Caco-2 (cell line): ENCODE measurements at regions not wholly inside any gene's neighbourhood (a gene's known extent, or its start where the extent isn't known, plus 50 kb on each side); places are given as distances from the start of the nearest gene placed in this dataset.

Experiments
- BruUV-seq: library from RNA; stranded (reverse); fragments of 400-500 nt; replicated peaks from 2 replicates; lab custom pipeline; 2021; lab: Mats Ljungman, UMichigan
- CTCF ChIA-PET: fragments of 300-600 bp; sonication (Branson Sonifier 250); formaldehyde crosslinking; loops from one replicate; lab custom pipeline; 2022; ENCODE audit warnings: antibody characterized with exemption; lab: Charles Lee
- POLR2A ChIA-PET: fragments of 300-600 bp; sonication (Branson Sonifier 250); formaldehyde crosslinking; loops from one replicate; lab custom pipeline; 2022; ENCODE audit warnings: antibody characterized with exemption; lab: Charles Lee
- DNase-seq, 2 experiments: peaks; one replicate each; pipeline versions ENCODE4 v3.0.0 to v3.0.0-alpha.2; 2020 to 2022
- H3K27me3 ChIP-seq: replicated peaks from 2 replicates; pipeline ENCODE4 v1.6.0; 2011; ENCODE audit warnings: low read length; ENCODE audit not compliant: control insufficient read depth, insufficient read depth
- H3K36me3 ChIP-seq: 2 replicates; pipeline ENCODE4 v1.5.1; 2011; ENCODE audit warnings: low read length; ENCODE audit not compliant: control insufficient read depth, insufficient read depth
- H3K4me1 ChIP-seq: fragments of 250-450 bp; sonication (Bioruptor Pico); 2 replicates; pipeline ENCODE4 v1.5.1; 2020; ENCODE audit warnings: mild to moderate bottlenecking
- H3K4me3 ChIP-seq: 2 replicates; pipeline ENCODE4 v1.5.1; 2011; ENCODE audit warnings: low read depth, mild to moderate bottlenecking, control low read depth, low read length
- H3K9me3 ChIP-seq: fragments of 250-450 bp; sonication (Bioruptor Pico); 2 replicates; pipeline ENCODE4 v1.5.1; 2020; ENCODE audit warnings: mild to moderate bottlenecking, moderate library complexity
- H3K27ac Mint-ChIP-seq: one replicate; pipeline ENCODE4 v1.8.0; 2022; ENCODE audit warnings: mixed read lengths; ENCODE audit not compliant: unreplicated experiment
- H3K27me3 Mint-ChIP-seq: one replicate; pipeline ENCODE4 v1.8.0; 2022; ENCODE audit warnings: mixed read lengths; ENCODE audit not compliant: insufficient read depth, unreplicated experiment
- H3K36me3 Mint-ChIP-seq: one replicate; pipeline ENCODE4 v1.8.0; 2022; ENCODE audit warnings: mild to moderate bottlenecking, mixed read lengths; ENCODE audit not compliant: insufficient read depth, unreplicated experiment
- H3K4me1 Mint-ChIP-seq: one replicate; pipeline ENCODE4 v1.8.0; 2022; ENCODE audit warnings: low read depth, mixed read lengths; ENCODE audit not compliant: unreplicated experiment
- H3K4me3 Mint-ChIP-seq: one replicate; pipeline ENCODE4 v1.8.0; 2022; ENCODE audit warnings: mild to moderate bottlenecking, moderate library complexity, mixed read lengths; ENCODE audit not compliant: unreplicated experiment
- H3K9me3 Mint-ChIP-seq: one replicate; pipeline ENCODE4 v1.8.0; 2022; ENCODE audit warnings: mixed read lengths; ENCODE audit not compliant: unreplicated experiment
- intact Hi-C: fragments of 100-400 bp; cut with micrococcal nuclease; formaldehyde crosslinking; loops from one replicate; pipeline ENCODE4 v1.10.0; 2022; ENCODE audit not compliant: unreplicated experiment
- TF ChIP-seq, protein P1 (sequence below), 2 experiments: fragments of 200-600 bp in 1 of 2; IDR thresholded peaks; 1 replicate in 1 of 2; 2 replicates in 1 of 2; pipeline versions ENCODE4 v1.5.1 to v1.8.0; 2011 to 2022; ENCODE audit warnings: antibody characterized with exemption in 1 of 2, control low read depth in 1 of 2, inconsistent platforms in 1 of 2, low read depth in 1 of 2, low read length in 1 of 2, mild to moderate bottlenecking in 1 of 2, moderate library complexity in 1 of 2; ENCODE audit not compliant: insufficient read depth in 1 of 2, severe bottlenecking in 1 of 2, unreplicated experiment in 1 of 2

DNA sequence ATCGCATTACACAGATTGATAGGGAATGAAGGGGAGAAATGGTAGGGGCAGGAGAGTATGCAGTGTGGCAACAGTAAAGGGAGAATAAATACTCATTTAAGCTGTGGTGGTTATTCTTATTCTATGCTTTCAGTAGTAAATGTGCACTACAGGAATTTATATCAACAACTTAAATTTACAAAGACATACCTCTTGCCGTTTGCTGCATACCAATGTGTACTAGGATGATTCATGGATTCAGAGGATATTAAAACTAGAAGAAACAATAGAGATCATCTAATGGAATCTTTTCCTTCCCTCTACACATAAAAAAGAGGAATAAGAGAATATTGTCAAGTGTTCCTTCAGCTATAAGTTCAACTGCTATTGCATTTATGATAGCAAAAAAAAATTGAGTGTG, 103.3 kb upstream of the RASA1 start:
- H3K9me3 Mint-ChIP-seq = no peaks in the 10 kb centered on the region
- peaks cover 2% of the 10 kb centered on the region for H3K27me3 Mint-ChIP-seq
- Histone ChIP-seq H3K9me3 (no peaks in the 10 kb centered on the region), H3K4me1 (no peaks in the 10 kb centered on the region), H3K36me3 (no peaks in the 10 kb centered on the region), H3K4me3 (no peak overlapping the region), H3K27me3 (no peaks in the 10 kb centered on the region)
- ChIA-PET POLR2A (no interaction called here), CTCF (no interaction called here)
- no peak overlapping the region for H3K4me3 Mint-ChIP-seq
- H3K27ac Mint-ChIP-seq = no peak overlapping the region
- TF ChIP-seq, protein P1, sequence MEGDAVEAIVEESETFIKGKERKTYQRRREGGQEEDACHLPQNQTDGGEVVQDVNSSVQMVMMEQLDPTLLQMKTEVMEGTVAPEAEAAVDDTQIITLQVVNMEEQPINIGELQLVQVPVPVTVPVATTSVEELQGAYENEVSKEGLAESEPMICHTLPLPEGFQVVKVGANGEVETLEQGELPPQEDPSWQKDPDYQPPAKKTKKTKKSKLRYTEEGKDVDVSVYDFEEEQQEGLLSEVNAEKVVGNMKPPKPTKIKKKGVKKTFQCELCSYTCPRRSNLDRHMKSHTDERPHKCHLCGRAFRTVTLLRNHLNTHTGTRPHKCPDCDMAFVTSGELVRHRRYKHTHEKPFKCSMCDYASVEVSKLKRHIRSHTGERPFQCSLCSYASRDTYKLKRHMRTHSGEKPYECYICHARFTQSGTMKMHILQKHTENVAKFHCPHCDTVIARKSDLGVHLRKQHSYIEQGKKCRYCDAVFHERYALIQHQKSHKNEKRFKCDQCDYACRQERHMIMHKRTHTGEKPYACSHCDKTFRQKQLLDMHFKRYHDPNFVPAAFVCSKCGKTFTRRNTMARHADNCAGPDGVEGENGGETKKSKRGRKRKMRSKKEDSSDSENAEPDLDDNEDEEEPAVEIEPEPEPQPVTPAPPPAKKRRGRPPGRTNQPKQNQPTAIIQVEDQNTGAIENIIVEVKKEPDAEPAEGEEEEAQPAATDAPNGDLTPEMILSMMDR (IDR thresholded peaks at IDR 0.05; ENCODE audit: insufficient read depth in 1 of 2, low read depth in 1 of 2, low read length in 1 of 2, severe bottlenecking in 1 of 2, unreplicated experiment in 1 of 2) = no peak
- no peaks in the 10 kb centered on the region for H3K4me1 Mint-ChIP-seq
- intact Hi-C loops = no loop called here
- DNase-seq = no peak
- no peaks in the 10 kb centered on the region for H3K36me3 Mint-ChIP-seq
- BruUV-seq = no TSS peak

DNA sequence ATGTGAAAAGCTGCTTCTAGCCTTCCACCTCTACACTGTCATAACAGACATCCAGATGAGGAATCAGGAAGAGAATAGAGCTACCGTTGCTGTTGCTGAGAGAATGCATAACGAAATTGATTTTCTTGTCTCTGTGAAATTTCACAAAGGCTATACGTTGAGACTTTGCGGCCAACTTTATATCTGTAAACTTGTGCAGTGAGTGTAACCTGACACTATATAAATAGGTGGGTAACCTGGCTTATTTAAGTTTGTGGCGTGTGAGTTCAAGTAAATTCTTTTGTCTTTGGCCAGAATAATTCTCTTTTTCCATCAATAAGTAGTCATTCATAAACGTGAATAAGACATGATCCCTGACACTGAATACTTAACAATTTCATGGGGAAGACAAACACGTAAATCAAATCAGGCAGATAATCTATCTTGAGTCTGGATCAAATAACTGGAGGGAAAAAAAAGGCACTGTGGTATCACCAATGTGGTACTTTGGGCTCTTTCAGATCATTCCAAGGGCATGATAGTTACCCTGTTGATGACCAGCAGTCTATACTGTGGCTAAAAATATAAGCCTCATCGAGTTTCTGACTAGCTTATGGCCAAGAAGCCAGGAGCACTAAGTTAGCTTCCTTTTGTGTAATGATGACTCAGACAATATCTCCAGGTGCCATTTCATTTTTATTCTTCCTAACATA, 98.2 kb upstream of the RASA1 start:
- peaks cover 2% of the 10 kb centered on the region for H3K27me3 Mint-ChIP-seq
- TF ChIP-seq, protein P1 (IDR thresholded peaks at IDR 0.05; ENCODE audit: insufficient read depth in 1 of 2, low read depth in 1 of 2, low read length in 1 of 2, severe bottlenecking in 1 of 2, unreplicated experiment in 1 of 2) = no peak
- POLR2A ChIA-PET = no interaction called here
- no TSS peak for BruUV-seq
- intact Hi-C loops = no loop called here
- DNase-seq = no peak
- H3K4me1 ChIP-seq = no peaks in the 10 kb centered on the region
- no peaks in the 10 kb centered on the region for H3K9me3 ChIP-seq
- H3K4me3 ChIP-seq = no peak overlapping the region
- H3K4me1 Mint-ChIP-seq = no peaks in the 10 kb centered on the region
- H3K27me3 ChIP-seq = no peaks in the 10 kb centered on the region
- H3K9me3 Mint-ChIP-seq = no peaks in the 10 kb centered on the region
- H3K27ac Mint-ChIP-seq = no peak overlapping the region
- no peaks in the 10 kb centered on the region for H3K36me3 ChIP-seq
- CTCF ChIA-PET = no interaction called here
- H3K4me3 Mint-ChIP-seq = no peak overlapping the region
- H3K36me3 Mint-ChIP-seq = no peaks in the 10 kb centered on the region

DNA sequence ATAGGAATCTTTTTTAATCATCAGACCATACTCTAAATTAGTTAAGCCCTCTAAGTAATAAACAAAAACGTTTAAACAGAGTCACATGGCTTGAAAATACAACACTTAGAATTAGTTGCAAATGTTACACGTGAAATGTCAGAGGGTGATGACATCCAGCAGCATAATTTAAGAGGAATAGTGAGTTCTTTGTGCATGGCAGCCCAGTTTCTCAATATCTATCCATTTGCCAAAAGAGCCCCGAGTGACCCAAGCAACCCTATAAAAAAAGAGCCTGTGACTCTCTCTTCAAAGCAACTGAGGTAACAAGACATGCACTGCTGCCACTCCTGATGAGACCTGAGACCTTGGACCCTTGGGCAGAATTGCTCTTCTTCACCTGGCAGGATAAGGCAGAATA, 96.9 kb upstream of the RASA1 start:
- Histone ChIP-seq H3K4me1 (no peaks in the 10 kb centered on the region), H3K27me3 (no peaks in the 10 kb centered on the region), H3K4me3 (no peak overlapping the region), H3K36me3 (no peaks in the 10 kb centered on the region), H3K9me3 (no peaks in the 10 kb centered on the region)
- H3K9me3 Mint-ChIP-seq = no peaks in the 10 kb centered on the region
- intact Hi-C loops = no loop called here
- H3K4me3 Mint-ChIP-seq = no peak overlapping the region
- ChIA-PET CTCF (no interaction called here), POLR2A (no interaction called here)
- TF ChIP-seq, protein P1 (IDR thresholded peaks at IDR 0.05; ENCODE audit: insufficient read depth in 1 of 2, low read depth in 1 of 2, low read length in 1 of 2, severe bottlenecking in 1 of 2, unreplicated experiment in 1 of 2) = no peak
- no peaks in the 10 kb centered on the region for H3K27me3 Mint-ChIP-seq
- BruUV-seq = no TSS peak
- no peak for DNase-seq
- no peak overlapping the region for H3K27ac Mint-ChIP-seq
- no peaks in the 10 kb centered on the region for H3K36me3 Mint-ChIP-seq
- H3K4me1 Mint-ChIP-seq = no peaks in the 10 kb centered on the region
